HepG2 (cell line): ENCODE measurements at regions not wholly inside any gene's neighbourhood (a gene's known extent, or its start where the extent isn't known, plus 50 kb on each side); places are given as distances from the start of the nearest gene placed in this dataset.

Source experiments
- ATAC-seq: fragments of 200-7000 bp; cut with Tn5 transposase; 3 replicates; pipeline ENCODE4 v1.9.1; 2020; ENCODE audit warnings: mild to moderate bottlenecking, moderate library complexity
- BruUV-seq: library from RNA; stranded (reverse); fragments of 400-500 nt; replicated peaks from 2 replicates; lab custom pipeline; 2021; lab: Mats Ljungman, UMichigan
- CTCF ChIA-PET: fragments of 300-600 bp; formaldehyde crosslinking; extraction: SDS; loops from one replicate; lab custom pipeline; 2021; ENCODE audit warnings: low total read pairs, inconsistent platforms, low intra/inter-chr PET ratio; lab: Yijun Ruan, JAX
- POLR2A ChIA-PET: fragments of 350-600 bp; sonication (Branson Sonifier 250); formaldehyde crosslinking; loops from one replicate; lab custom pipeline; 2020; ENCODE audit warnings: antibody characterized with exemption, inconsistent platforms; lab: Yijun Ruan, JAX
- DNase-seq: peaks from one replicate; pipeline ENCODE4 v3.0.0-alpha.2; 2015; ENCODE audit warnings: low spot score
- FAIRE-seq: peaks from 3 replicates; lab custom pipeline; 2011; peaks lifted over from hg19 to GRCh38; lab: Jason Lieb, UNC
- H2AFZ ChIP-seq: one replicate; pipeline ENCODE4 v1.6.1; 2011; ENCODE audit warnings: low read length, inconsistent platforms
- H3K27ac ChIP-seq: fragments of 300-600 bp; 3 replicates; pipeline ENCODE4 v1.8.0; 2011; ENCODE audit warnings: mixed run types, mild to moderate bottlenecking, mixed read lengths, low read length, inconsistent platforms; ENCODE audit not compliant: insufficient read depth; ENCODE audit errors: extremely low read length
- H3K27me3 ChIP-seq, 2 experiments: fragments of 200-600 bp in 1 of 2; 2 replicates in 1 of 2; 3 replicates in 1 of 2; pipeline versions ENCODE4 v1.6.0 to v1.8.0; 2011; ENCODE audit warnings: low read length in 2 of 2, mild to moderate bottlenecking in 2 of 2, moderate library complexity in 2 of 2, inconsistent platforms in 1 of 2; ENCODE audit not compliant: insufficient read depth in 2 of 2, control insufficient read depth in 1 of 2
- H3K36me3 ChIP-seq, 2 experiments: fragments of 200-600 bp in 1 of 2; replicated peaks in 1 of 2; 2 replicates in 1 of 2; 3 replicates in 1 of 2; pipeline versions ENCODE4 v1.5.1 to v1.8.0; 2011; ENCODE audit warnings: low read length in 2 of 2, inconsistent platforms in 1 of 2; ENCODE audit not compliant: insufficient read depth in 2 of 2, control insufficient read depth in 1 of 2
- H3K4me1 ChIP-seq: 2 replicates; pipeline ENCODE4 v1.5.1; 2012; ENCODE audit warnings: low read length, inconsistent platforms; ENCODE audit not compliant: insufficient read depth
- H3K4me2 ChIP-seq: 2 replicates; pipeline ENCODE4 v1.6.0; 2011; ENCODE audit warnings: low read depth, low read length, inconsistent platforms
- H3K4me3 ChIP-seq, 3 experiments: fragments of 200-600 bp in 1 of 3; sonication (generic), shearing (Covaris generic) in 1 of 3; replicated peaks in 1 of 3; 2 replicates each; pipeline ENCODE4 v1.5.1; 2011 to 2016; ENCODE audit warnings: low read length in 3 of 3, inconsistent platforms in 2 of 3, low read depth in 2 of 3, mild to moderate bottlenecking in 2 of 3, control low read depth in 1 of 3, mixed read lengths in 1 of 3; ENCODE audit not compliant: insufficient read depth in 1 of 3
- H3K79me2 ChIP-seq: one replicate; pipeline ENCODE4 v1.6.1; 2011; ENCODE audit warnings: low read length, inconsistent platforms; ENCODE audit not compliant: insufficient read depth
- H3K9ac ChIP-seq: 2 replicates; pipeline ENCODE4 v1.6.0; 2011; ENCODE audit warnings: mild to moderate bottlenecking, low read depth, low read length, inconsistent platforms; ENCODE audit not compliant: insufficient read depth
- H3K9me3 ChIP-seq: 2 replicates; pipeline ENCODE4 v1.5.1; 2012; ENCODE audit warnings: mild to moderate bottlenecking, low read length
- H4K20me1 ChIP-seq: 2 replicates; pipeline ENCODE4 v1.6.0; 2011; ENCODE audit warnings: inconsistent platforms, mild to moderate bottlenecking, low read length, moderate library complexity; ENCODE audit not compliant: insufficient read depth
- BCL6 ChIP-seq: IDR thresholded peaks from 2 replicates; pipeline ENCODE4 v1.6.1; 2016; ENCODE audit warnings: missing genetic modification reagents, missing compliant biosample characterization
- GFI1 ChIP-seq: sonication (generic); formaldehyde crosslinking; IDR thresholded peaks from 2 replicates; pipeline ENCODE4 v1.5.0; 2020; ENCODE audit warnings: missing genetic modification reagents, mild to moderate bottlenecking, borderline replicate concordance
- HNF4A ChIP-seq: sonication (generic); formaldehyde crosslinking; IDR thresholded peaks from 2 replicates; pipeline ENCODE4 v1.4.0; 2020; ENCODE audit warnings: missing genetic modification reagents
- NFKB2 ChIP-seq: sonication (generic); formaldehyde crosslinking; IDR thresholded peaks from 2 replicates; pipeline ENCODE4 v1.4.0; 2020; ENCODE audit warnings: missing genetic modification reagents, borderline replicate concordance
- NFKBIZ ChIP-seq: IDR thresholded peaks from 2 replicates; pipeline ENCODE4 v1.6.1; 2018; ENCODE audit warnings: missing genetic modification reagents, missing compliant biosample characterization
- PPARG ChIP-seq: conservative IDR thresholded peaks from 2 replicates; pipeline ENCODE4 v1.6.1; 2016; ENCODE audit warnings: missing biosample characterization, missing genetic modification reagents
- PRPF4 ChIP-seq: fragments of 200-400 bp; formaldehyde crosslinking; IDR thresholded peaks from 2 replicates; pipeline ENCODE4 v1.6.1; 2016; ENCODE audit warnings: low read length, low read depth; ENCODE audit not compliant: poor library complexity, severe bottlenecking
- WIZ ChIP-seq: sonication (generic); formaldehyde crosslinking; IDR thresholded peaks from 2 replicates; pipeline ENCODE4 v1.5.1; 2020; ENCODE audit warnings: mild to moderate bottlenecking, missing genetic modification reagents
- ZNF629 ChIP-seq: sonication (generic); formaldehyde crosslinking; conservative IDR thresholded peaks from 2 replicates; pipeline ENCODE4 v1.5.0; 2020; ENCODE audit warnings: missing genetic modification reagents
- WGBS: methylation state at CpG from one replicate; pipeline ENCODE4 v1.1.6; 2017; ENCODE audit warnings: low lambda C conversion rate; 5-methylcytosine and 5-hydroxymethylcytosine counted together
- in situ Hi-C: cut with HindIII; loops from 2 replicates; pipeline ENCODE4 v1.10.0; 2017; ENCODE audit warnings: low pct_unique_long_range_greater_than_20kb; ENCODE audit not compliant: extremely low pct_ligation_motif_present
- intact Hi-C: fragments of 100-400 bp; cut with micrococcal nuclease; formaldehyde crosslinking; loops from one replicate; pipeline ENCODE4 v1.10.0; 2022; ENCODE audit not compliant: unreplicated experiment
- TF ChIP-seq, protein P1 (sequence below): sonication (generic); formaldehyde crosslinking; IDR thresholded peaks from 2 replicates; pipeline ENCODE4 v1.4.0; 2020; ENCODE audit warnings: missing genetic modification reagents
- TF ChIP-seq, protein P2 (sequence below), 2 experiments: sonication (generic) in 1 of 2; formaldehyde crosslinking in 1 of 2; IDR thresholded peaks; 2 replicates each; pipeline versions ENCODE4 v1.6.1 to v1.9.0; 2014 to 2022; ENCODE audit warnings: antibody characterized with exemption in 1 of 2, borderline replicate concordance in 1 of 2, inconsistent platforms in 1 of 2, low read depth in 1 of 2, missing genetic modification reagents in 1 of 2

DNA sequence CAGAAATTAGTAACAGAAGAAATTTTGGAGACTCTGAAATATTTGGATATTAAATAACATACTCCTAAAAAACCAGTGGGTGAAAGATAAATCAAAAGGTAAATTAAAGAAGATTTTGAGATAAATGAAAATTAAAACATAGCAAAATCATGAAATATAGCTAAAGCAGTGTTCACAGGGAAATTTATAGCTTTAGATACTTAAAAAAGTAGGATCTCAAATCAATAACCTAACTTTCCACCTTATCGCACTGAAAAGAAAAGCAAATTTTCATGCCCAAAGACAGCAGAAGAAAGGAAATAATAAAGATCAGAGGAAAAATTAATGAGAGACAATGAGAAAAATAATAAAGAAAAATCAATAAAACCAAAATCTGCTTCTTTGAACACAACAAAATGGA is 135.1 kb upstream of the KLF7 start:
- Histone ChIP-seq H3K27ac (no peak overlapping the region), H3K4me1 (no peaks in the 10 kb centered on the region), H3K4me3 (no peak overlapping the region), H3K27me3 (no peaks in the 10 kb centered on the region), H4K20me1 (no peaks in the 10 kb centered on the region; the same call in 1 of the 2 replicates), H3K9ac (no peak overlapping the region), H3K9me3 (no peaks in the 10 kb centered on the region), H3K4me2 (no peak overlapping the region), H2AFZ (no peak overlapping the region), H3K79me2 (no peaks in the 10 kb centered on the region), H3K36me3 (no peaks in the 10 kb centered on the region)
- CTCF ChIA-PET = no interaction called here
- 98% methylated on average over 1 of the region's 1 CpG for WGBS
- DNase-seq = no peak
- TF ChIP-seq PRPF4 (no peak), ZNF629 (CRISPR knock-in tag) (no peak), BCL6 (CRISPR knock-in tag) (no peak)
- TF ChIP-seq, protein P1, sequence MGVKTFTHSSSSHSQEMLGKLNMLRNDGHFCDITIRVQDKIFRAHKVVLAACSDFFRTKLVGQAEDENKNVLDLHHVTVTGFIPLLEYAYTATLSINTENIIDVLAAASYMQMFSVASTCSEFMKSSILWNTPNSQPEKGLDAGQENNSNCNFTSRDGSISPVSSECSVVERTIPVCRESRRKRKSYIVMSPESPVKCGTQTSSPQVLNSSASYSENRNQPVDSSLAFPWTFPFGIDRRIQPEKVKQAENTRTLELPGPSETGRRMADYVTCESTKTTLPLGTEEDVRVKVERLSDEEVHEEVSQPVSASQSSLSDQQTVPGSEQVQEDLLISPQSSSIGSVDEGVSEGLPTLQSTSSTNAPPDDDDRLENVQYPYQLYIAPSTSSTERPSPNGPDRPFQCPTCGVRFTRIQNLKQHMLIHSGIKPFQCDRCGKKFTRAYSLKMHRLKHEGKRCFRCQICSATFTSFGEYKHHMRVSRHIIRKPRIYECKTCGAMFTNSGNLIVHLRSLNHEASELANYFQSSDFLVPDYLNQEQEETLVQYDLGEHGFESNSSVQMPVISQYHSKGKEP = no peak
- no TSS peak for BruUV-seq
- POLR2A ChIA-PET = no interaction called here
- no peak for ATAC-seq
- in situ Hi-C loops = no loop called here
- intact Hi-C loops = no loop called here
- no peak for FAIRE-seq

DNA sequence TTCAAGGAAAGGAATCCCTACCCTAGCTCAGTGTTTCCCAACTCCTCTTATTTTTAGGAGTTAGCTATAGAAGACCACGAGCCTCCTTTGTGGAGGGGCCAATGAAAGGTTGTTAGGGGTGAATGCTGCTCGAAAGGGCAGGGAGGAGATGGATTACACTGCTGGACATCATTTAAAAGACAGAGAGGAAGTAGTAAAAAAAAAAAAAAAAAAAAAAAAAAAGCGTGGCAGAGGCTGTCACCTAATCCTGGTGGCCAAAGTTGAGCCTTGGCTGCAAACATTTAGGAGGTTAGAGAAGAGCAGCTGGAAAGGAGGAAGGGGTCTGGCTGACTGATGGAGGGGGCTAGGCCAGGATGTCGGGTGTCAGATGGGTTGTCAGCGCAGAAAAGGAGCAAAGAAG is 139.0 kb upstream of the KLF7 start:
- WGBS = 2% methylated on average over 5 of the region's 5 CpGs
- FAIRE-seq (no peak), DNase-seq (no peak), ATAC-seq (no peak)
- no peak overlapping the region for H3K27ac ChIP-seq
- in situ Hi-C loops (no loop called here), intact Hi-C loops (no loop called here)
- no peak overlapping the region for H3K4me3 ChIP-seq
- POLR2A ChIA-PET = no interaction called here
- H3K9me3 ChIP-seq = no peaks in the 10 kb centered on the region
- H2AFZ ChIP-seq = no peak overlapping the region
- no TSS peak for BruUV-seq
- H3K36me3 ChIP-seq = no peaks in the 10 kb centered on the region
- no peak overlapping the region for H3K9ac ChIP-seq
- CTCF ChIA-PET = no interaction called here
- H3K79me2 ChIP-seq = no peaks in the 10 kb centered on the region
- H3K27me3 ChIP-seq = no peaks in the 10 kb centered on the region
- H4K20me1 ChIP-seq = no peaks in the 10 kb centered on the region; the same call in 1 of the 2 replicates
- no peak overlapping the region for H3K4me2 ChIP-seq
- no peaks in the 10 kb centered on the region for H3K4me1 ChIP-seq
- TF ChIP-seq, protein P2, sequence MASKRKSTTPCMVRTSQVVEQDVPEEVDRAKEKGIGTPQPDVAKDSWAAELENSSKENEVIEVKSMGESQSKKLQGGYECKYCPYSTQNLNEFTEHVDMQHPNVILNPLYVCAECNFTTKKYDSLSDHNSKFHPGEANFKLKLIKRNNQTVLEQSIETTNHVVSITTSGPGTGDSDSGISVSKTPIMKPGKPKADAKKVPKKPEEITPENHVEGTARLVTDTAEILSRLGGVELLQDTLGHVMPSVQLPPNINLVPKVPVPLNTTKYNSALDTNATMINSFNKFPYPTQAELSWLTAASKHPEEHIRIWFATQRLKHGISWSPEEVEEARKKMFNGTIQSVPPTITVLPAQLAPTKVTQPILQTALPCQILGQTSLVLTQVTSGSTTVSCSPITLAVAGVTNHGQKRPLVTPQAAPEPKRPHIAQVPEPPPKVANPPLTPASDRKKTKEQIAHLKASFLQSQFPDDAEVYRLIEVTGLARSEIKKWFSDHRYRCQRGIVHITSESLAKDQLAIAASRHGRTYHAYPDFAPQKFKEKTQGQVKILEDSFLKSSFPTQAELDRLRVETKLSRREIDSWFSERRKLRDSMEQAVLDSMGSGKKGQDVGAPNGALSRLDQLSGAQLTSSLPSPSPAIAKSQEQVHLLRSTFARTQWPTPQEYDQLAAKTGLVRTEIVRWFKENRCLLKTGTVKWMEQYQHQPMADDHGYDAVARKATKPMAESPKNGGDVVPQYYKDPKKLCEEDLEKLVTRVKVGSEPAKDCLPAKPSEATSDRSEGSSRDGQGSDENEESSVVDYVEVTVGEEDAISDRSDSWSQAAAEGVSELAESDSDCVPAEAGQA (IDR thresholded peaks at IDR 0.05; ENCODE audit: low read depth) = no peak
- TF ChIP-seq, protein P2 (CRISPR knock-in tag; IDR thresholded peaks at IDR 0.05; ENCODE audit: borderline replicate concordance) = no peak
- no peak for TF ChIP-seq PPARG (CRISPR knock-in tag)
- TF ChIP-seq WIZ (CRISPR knock-in tag) = no peak
- no peak for TF ChIP-seq HNF4A (CRISPR knock-in tag)
- TF ChIP-seq NFKBIZ = no peak
- TF ChIP-seq GFI1 = no peak
- TF ChIP-seq NFKB2 = no peak
